T follicular helper cell (primary cell): ENCODE measurements at regions not wholly inside any gene's neighbourhood (a gene's known extent, or its start where the extent isn't known, plus 50 kb on each side); places are given as distances from the start of the nearest gene placed in this dataset.
"Not testable (repeated sequence)": the region's sequence is repeated elsewhere in the genome, so short reads cannot be mapped to it uniquely, and the experiment has no call there.

Experiments
- DNase-seq: peaks from one replicate; pipeline ENCODE4 v3.0.0-alpha.2; 2020; ENCODE audit warnings: low read depth

DNA sequence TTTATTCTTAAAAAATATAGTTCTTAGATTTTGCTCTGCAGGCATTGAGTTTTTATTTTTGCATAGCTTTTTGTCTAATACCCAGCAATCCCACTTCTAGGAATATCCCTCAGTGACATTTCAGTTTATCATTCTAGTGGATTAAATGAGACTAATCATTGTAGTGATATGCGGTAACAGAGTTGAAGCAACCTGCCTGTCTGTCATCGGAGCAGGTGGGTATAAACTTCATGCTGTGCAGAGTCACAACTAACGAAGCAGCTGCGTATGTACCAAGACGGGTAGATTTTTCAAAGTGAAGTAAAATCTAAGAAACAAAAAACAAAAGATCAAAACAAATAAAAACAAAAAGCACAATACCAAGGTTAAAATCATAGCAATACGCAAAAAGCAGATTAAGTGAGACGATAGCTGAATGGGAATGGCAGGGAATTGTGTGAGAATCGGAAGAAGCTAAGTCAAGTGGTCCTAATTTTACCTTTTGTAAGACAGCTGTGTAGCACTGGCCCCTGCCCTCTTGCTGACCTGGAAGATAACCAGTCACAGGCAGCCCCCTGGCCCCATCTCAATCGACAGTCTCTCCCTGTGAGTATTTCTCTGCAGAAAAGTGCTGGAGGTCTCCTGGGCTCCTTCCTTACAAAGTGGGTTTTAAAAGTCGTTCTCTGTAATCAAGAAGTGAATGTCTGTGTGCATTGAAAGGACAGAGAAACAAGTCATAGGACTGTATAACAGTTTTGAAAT, 169.2 kb downstream of the OR2B2 start:
- no peak for DNase-seq

GRCh38 chr6:27739902-27740301, 172.3 kb downstream of the OR2B2 start:
- not testable (repeated sequence) for DNase-seq

GRCh38 chr6:27736686-27737085, 175.5 kb downstream of the OR2B2 start:
- DNase-seq, result no peak

DNA sequence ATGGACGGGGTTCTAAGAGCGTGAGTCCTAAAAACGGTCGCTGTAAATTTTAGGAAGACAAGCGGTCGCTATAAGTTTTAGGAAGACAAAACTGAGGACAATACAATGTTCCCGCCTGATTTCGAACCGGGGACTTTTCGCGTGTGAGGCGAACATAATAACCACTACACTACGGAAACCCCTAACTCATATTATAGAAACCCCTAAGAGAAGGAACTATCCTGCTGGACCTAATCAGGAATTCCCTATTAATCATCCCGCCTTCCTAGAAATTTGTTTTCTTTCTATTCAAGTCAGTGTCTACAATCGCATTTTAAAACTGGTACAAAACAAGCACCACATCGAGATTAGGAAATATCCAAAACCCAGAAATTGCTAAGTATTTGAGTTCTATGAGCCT, 183.8 kb downstream of the OR2B2 start:
- DNase-seq, result no peak

DNA sequence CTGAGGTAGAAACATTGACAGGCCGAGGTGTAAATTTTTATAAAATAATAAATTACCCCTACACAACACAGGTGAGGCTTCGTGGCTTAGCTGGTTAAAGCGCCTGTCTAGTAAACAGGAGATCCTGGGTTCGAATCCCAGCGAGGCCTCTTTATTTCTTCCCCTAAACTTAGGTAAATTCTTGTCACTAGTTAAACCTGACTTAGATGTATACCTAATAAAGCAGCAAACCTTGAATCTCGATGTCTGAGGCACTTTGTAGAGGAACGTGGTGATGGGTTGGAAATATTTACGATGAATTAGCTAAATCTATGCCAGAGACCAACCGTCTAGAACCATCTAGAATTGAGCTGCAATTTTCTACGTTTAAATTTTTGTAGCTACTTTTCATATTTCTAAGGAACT, 185.6 kb downstream of the OR2B2 start:
- no peak for DNase-seq

DNA sequence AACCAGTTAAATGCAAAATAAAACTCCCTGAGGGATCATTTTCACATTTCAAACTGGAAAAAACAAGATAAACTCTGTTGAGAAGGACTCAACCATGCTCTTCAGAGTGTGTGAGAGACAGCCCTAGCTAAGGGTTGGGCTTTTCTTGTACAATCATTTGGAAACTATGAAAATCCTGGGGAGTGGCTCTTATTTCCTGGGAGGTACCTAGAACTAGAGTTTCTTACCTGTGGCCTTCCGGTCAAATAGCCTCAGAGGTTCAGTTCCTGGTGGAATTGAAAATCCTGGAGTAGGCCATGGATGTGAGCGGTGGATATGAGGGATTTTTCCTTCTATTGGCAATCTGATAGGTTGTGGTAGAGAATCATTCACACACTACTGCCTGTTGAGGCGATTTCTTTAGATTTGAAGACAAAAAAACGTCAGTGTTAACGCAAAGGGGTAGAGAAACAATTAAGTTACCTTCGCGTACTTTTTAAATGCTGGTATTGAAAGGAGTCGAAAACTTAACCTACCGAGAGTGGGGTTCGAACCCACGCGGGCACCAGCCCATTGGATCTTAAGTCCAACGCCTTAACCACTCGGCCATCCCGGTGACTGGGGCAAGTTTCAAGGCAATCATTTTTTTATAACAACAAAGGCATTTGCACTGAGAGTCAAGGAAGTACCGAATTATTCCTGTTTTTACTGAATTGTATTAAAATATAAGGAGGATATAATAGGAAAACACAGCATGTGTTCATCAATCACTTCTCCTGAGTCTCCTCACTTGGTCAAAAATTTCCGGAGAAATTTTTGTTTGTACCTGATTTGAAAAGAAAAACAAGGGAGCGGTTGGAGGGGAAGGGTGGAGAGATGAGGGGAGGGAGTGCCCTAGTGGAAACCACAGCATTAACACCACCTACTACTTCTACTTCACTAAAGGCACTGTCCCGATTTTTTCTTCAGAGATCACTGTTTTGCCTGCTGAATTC, 191.3 kb downstream of the OR2B2 start:
- no peak for DNase-seq

- not testable (repeated sequence) for DNase-seq
These were observed 193.2 kb downstream of the OR2B2 start for GRCh38 chr6:27719039-27719438.

GRCh38 chr6:27706431-27706830, 205.8 kb downstream of the OR2B2 start:
- no peak for DNase-seq

- no peak for DNase-seq
These were observed 211.9 kb downstream of the OR2B2 start for GRCh38 chr6:27700337-27700736.

DNA sequence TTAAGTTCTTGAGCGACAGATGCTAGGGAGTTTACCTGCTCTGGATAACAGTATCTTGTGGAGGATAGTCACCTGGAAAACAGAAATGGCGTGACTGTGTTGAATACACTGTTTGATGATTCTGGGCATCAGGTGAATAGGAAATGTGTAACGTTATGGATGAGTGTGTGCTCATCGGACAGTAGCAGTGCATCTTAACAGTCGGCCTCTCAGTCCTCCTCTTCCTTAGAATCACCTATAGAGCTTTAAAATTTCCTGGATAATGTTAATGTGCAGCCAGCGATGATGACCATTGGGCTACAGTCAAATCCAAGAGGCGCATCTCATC, 217.7 kb downstream of the OR2B2 start:
- DNase-seq, result no peak

DNA sequence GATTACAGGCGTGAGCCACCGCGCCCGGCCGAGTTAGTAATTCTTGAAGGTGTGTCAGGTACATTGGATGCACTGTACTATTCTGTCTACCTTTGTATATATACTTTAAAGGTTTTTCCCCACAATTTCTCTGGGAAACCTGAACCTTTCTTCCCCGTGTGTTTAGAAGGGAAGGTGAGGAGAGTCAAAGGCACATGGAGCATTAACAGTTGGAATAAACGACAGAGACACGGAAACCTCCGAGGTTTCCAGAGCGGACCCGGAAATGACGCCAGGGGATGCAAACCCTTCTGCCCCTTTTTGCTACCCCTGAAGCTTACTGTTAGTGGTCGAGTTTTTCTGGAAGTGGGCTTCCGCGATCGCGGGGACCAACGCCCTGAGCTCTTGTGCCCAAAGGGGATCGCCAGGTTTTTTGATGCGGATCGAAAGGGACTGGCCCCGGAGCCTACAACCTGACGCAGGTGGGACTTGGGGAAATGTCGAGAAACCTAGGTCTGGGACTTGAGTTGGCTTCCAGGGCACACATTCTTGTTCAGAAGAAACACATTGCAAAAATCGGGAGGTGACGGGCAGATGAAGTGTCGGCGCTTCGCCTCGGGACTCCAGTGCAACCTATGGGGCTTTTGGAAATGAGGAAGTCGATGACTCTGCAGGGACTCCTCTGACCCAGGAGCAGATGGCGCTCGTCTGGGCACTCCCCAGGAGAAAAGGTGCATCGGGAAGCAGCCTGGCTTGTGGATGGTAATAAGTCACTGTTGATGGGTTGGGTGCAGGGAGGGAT, 218.2 kb downstream of the OR2B2 start:
- peak; percentile 7 for DNase-seq

- DNase-seq, result not testable (repeated sequence)
These were observed 219.2 kb upstream of the ZNF184 start for GRCh38 chr6:27692133-27692532.

- peak; percentile 84 for DNase-seq
These were observed 215.2 kb upstream of the ZNF184 start for GRCh38 chr6:27688014-27688586.

DNA sequence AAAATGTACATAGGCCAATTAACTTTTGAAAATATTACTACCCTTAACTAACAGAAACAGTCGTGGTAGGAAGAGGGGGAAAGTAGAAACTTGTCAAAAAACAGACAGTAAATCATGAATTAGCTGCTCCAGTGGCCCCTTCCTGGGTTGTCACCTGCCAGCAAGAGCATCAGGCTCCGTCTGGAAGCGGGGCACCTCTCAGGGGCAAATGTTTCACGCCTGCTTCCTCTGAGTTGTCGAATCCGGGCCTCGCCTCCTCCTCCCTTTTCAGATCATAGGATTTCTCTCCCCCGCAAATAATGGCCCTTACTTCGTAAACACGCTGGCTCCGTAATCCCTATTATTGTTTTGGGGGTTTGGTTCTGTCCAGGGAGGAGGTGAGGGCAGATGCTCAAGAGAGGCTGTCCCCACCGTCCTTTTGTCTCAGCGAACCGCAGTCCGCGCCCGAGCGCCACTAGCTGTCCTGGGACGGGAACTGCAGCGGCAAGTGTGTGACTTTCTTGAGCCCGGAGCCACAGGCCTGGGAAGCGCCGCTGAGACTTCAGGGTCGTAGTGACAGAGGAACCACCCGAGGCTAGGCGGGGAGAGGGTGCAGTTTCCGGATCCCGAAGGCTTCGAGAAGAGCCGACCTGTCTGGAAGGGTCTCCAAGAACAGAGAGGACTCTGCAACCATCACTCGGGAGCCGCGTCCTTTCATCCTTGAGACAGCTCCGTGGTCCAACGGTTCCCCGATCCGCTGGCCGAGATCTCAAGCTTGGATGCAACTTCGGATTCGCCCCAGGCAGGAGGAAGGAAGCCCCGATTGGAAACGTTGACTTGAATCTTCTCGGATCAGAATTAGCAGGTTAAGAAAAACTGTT, 214.5 kb upstream of the ZNF184 start:
- DNase-seq, result peak; percentile 63

GRCh38 chr6:27685279-27685678, 212.4 kb upstream of the ZNF184 start:
- DNase-seq, result no peak

DNA sequence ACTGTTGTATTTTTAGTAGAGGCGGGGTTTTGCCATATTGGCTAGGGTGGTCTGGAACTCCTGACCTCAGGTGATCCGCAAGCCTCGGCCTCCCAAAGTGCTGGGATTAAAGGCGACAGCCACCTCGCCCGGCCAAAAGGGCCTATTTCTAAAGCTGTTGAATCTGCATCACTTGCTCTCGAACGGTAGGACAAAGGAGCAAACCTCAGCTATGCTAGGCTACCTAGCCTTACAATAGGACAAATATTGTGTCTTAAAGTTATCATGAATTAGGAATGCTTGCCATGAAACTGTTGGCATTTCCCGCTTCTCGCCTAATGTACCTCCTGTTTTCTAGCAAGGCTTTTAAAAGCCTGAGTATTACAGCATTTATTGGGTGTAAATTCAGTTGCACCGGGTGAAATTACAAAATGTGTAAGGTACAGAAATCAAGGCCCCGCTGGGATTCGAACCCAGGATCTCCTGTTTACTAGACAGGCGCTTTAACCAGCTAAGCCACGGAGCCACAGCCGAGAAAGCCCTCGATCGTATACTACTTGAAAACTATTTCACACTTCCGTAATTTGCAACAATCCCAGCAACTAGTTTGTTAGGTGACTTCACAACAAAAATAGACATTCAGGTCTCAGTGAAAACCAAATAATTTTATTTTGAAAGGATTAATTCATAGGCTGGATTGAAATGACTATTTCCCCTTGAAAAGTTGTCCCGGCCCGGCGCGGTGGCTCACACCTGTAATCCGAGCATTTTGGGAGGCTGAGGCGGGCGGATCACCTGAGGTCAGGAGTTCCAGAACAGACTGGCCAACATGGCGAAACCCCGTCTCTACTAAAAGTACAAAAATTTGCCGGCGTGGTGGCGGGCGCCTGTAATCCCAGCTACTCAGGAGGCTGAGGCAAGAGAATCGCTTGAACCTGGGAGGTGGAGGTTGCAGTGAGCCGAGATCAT, 211.6 kb upstream of the ZNF184 start:
- DNase-seq, result peak; percentile 47

DNA sequence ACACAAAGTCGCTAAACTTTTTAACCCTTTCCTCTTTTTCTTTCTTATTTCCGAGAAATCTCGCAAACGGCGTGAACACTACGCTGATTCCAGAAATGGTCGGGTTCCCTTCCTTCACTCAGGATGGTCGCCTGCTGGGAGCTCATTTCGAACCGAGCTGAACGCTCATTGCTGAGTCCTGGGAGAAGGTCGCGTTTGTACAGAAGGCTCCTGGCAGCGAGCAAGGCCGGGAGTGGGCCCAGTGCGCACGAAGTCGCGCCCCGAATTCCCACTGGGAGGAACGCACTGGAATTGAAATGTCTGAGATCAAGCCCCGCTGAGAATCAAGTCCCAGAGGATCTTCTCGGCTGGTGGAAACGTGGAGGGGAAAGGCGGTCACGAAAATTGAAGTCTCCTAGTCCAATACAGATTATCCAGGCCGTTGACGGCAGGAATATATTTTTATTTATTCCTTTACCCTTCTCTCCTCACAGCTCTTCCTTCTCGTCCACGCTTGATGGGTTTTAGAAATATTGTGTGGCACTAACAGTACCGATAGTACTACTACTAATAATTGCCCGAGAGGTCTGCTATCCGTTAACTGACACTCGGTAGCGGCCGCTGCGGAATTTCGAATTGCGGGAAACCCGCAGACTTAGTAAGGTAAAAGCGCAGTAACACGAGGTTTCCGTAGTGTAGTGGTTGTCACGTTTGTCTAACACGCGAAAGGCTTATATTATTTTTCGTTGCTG, 207.2 kb upstream of the ZNF184 start:
- DNase-seq, result no peak

DNA sequence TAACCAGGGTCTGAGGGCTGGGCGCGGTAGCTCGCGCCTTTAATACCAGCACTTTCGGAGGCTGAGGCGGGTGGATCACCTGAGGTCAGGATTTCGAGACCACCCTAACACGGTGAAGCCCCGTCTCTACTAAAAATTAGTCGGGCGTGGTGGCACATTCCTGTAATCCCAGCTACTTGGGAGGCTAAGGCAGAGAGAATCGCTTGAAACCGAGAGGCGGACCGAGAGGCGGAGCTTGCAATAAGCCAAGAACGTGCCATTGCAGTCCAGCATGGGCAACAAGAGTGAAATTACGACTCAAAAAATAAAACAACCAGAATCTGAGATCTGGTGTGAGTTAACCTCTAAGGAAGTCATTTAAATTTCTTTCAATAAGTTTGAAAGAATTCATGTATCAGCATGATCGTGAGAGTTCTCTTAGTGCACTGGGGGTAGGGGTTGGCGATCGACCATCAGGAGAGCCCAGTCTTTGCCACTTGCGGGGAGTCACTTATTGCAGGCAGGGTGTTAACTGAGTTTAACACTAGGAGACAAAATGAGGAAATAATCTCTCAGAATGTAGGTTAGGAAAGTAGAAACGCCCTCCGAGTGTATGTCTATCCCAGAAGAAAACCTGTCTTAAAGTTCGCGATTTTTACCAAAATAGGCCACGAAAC, 206.5 kb upstream of the ZNF184 start:
- DNase-seq, result no peak

DNA sequence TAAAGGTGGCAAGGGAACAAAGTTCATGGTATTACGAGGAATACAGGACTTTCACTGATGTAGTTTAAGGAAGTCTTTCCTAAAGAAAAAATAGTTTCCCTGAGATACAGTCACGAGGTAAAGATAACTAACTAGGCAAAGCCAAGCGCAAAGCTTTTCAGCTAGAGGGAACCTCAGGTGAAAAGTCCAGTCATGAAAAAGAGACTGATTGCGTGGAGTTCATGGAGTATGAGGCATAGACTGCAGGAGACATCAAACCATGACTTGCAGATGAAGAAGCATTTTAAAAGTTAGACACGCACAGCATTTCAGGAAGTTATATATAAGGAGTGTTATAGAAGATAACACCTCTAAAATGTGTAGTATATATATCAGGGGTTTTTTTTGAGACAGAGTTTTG, 205.6 kb upstream of the ZNF184 start:
- DNase-seq, result no peak
